Stimulated activated CD4-positive, alpha-beta T cell treated with anti-CD3 and anti-CD28 coated beads, Interleukin-2, amount 100 ng/mL, for 24 hours (primary cell): ENCODE measurements at regions not wholly inside any gene's neighbourhood (a gene's known extent, or its start where the extent isn't known, plus 50 kb on each side); places are given as distances from the start of the nearest gene placed in this dataset.

Source experiments
- DNase-seq, 2 donors: peaks; one replicate each; pipeline ENCODE4 v3.0.0-alpha.2; 2020

- DNase-seq: no peak
These were observed 88.2 kb upstream of the EPB41L3 start for GRCh38 chr18:5632041-5632440.

GRCh38 chr18:5630900-5631413 is 87.2 kb upstream of the EPB41L3 start:
- DNase-seq: no peak

GRCh38 chr18:5630057-5630899 is 86.5 kb upstream of the EPB41L3 start:
- DNase-seq: peak; percentile 20 to 66

GRCh38 chr18:5628512-5629255 is 84.9 kb upstream of the EPB41L3 start:
- DNase-seq: peak in 1 of 2 donors; percentile 19

- DNase-seq: no peak
These were observed 84.1 kb upstream of the EPB41L3 start for GRCh38 chr18:5627776-5628511.

GRCh38 chr18:5626130-5626880 is 82.5 kb upstream of the EPB41L3 start:
- DNase-seq: no peak

GRCh38 chr18:5625076-5625475 is 81.3 kb upstream of the EPB41L3 start:
- DNase-seq: no peak

- no peak for DNase-seq
These were observed 79.1 kb upstream of the EPB41L3 start for GRCh38 chr18:5622905-5623304.

GRCh38 chr18:5620289-5620688 is 76.5 kb upstream of the EPB41L3 start:
- DNase-seq: no peak

GRCh38 chr18:5619376-5619775 is 75.6 kb upstream of the EPB41L3 start:
- no peak for DNase-seq

- no peak for DNase-seq
These were observed 74.4 kb upstream of the EPB41L3 start for GRCh38 chr18:5618047-5618688.

- DNase-seq: no peak
These were observed 67.4 kb upstream of the EPB41L3 start for GRCh38 chr18:5611221-5611620.

GRCh38 chr18:5608846-5609245 is 65.0 kb upstream of the EPB41L3 start:
- DNase-seq: no peak

GRCh38 chr18:5606951-5607350 is 63.2 kb upstream of the EPB41L3 start:
- DNase-seq: no peak

GRCh38 chr18:5604778-5605177 is 61.0 kb upstream of the EPB41L3 start:
- DNase-seq: no peak

- no peak for DNase-seq
These were observed 59.4 kb upstream of the EPB41L3 start for GRCh38 chr18:5603153-5603552.

- DNase-seq: no peak
These were observed 57.4 kb upstream of the EPB41L3 start for GRCh38 chr18:5601188-5601624.

GRCh38 chr18:5600378-5601071 is 56.7 kb upstream of the EPB41L3 start:
- DNase-seq: no peak

GRCh38 chr18:5596585-5596984 is 52.8 kb upstream of the EPB41L3 start:
- no peak for DNase-seq
